Neuronal stem cell (in vitro differentiated cells): ENCODE measurements at regions not wholly inside any gene's neighbourhood (a gene's known extent, or its start where the extent isn't known, plus 50 kb on each side); places are given as distances from the start of the nearest gene placed in this dataset.
"Not testable (repeated sequence)": the region's sequence is repeated elsewhere in the genome, so short reads cannot be mapped to it uniquely, and the experiment has no call there.

ENCODE experiments used
- DNase-seq: peaks from one replicate; pipeline ENCODE4 v3.0.0-alpha.2; 2013; ENCODE audit warnings: low spot score
- H2AFZ ChIP-seq: one replicate; pipeline ENCODE4 v1.6.1; 2013; ENCODE audit warnings: mild to moderate bottlenecking, low read length, inconsistent platforms
- H2AK5ac ChIP-seq: 2 replicates; pipeline ENCODE4 v1.6.1; 2013; ENCODE audit warnings: low read depth, mild to moderate bottlenecking, inconsistent platforms, low read length, moderate library complexity, mixed read lengths
- H2BK120ac ChIP-seq: 2 replicates; pipeline ENCODE4 v1.6.1; 2013; ENCODE audit warnings: low read depth, mild to moderate bottlenecking, inconsistent platforms, low read length, moderate library complexity, mixed read lengths
- H2BK12ac ChIP-seq: one replicate; pipeline ENCODE4 v1.6.1; 2013; ENCODE audit warnings: low read length, inconsistent platforms
- H2BK15ac ChIP-seq: 2 replicates; pipeline ENCODE4 v1.6.1; 2013; ENCODE audit warnings: mild to moderate bottlenecking, low read length, inconsistent platforms, mixed read lengths
- H2BK5ac ChIP-seq: one replicate; pipeline ENCODE4 v1.6.1; 2013; ENCODE audit warnings: inconsistent platforms, mild to moderate bottlenecking, low read length, moderate library complexity
- H3K14ac ChIP-seq: one replicate; pipeline ENCODE4 v1.6.1; 2013; ENCODE audit warnings: low read length, inconsistent platforms
- H3K18ac ChIP-seq: 2 replicates; pipeline ENCODE4 v1.6.1; 2013; ENCODE audit warnings: low read length, inconsistent platforms
- H3K23ac ChIP-seq: 2 replicates; pipeline ENCODE4 v1.6.1; 2013; ENCODE audit warnings: low read depth, mild to moderate bottlenecking, mixed read lengths, low read length, inconsistent platforms; ENCODE audit not compliant: poor library complexity
- H3K27ac ChIP-seq: replicated peaks from 3 replicates; pipeline ENCODE4 v1.5.1; 2013; ENCODE audit warnings: low read length, inconsistent platforms
- H3K27me3 ChIP-seq, 3 experiments: 2 replicates each; pipeline ENCODE4 v1.6.1; 2013; ENCODE audit warnings: low read length in 3 of 3, mild to moderate bottlenecking in 2 of 3, inconsistent platforms in 1 of 3, low read depth in 1 of 3, mixed read lengths in 1 of 3, moderate library complexity in 1 of 3; ENCODE audit not compliant: control insufficient read depth in 3 of 3, insufficient read depth in 3 of 3
- H3K36me3 ChIP-seq, 2 donors: replicated peaks in 1 of 2; 2 replicates each; pipeline ENCODE4 v1.6.1; 2013; ENCODE audit warnings: low read length in 2 of 2; ENCODE audit not compliant: control insufficient read depth in 2 of 2, insufficient read depth in 2 of 2
- H3K4ac ChIP-seq: 2 replicates; pipeline ENCODE4 v1.6.1; 2013; ENCODE audit warnings: inconsistent platforms, mild to moderate bottlenecking, low read length, moderate library complexity
- H3K4me1 ChIP-seq, 2 donors: 1 replicate in 1 of 2; 2 replicates in 1 of 2; pipeline ENCODE4 v1.6.1; 2013; ENCODE audit warnings: low read length in 2 of 2, low read depth in 1 of 2; ENCODE audit not compliant: control insufficient read depth in 2 of 2, insufficient read depth in 1 of 2
- H3K4me2 ChIP-seq: one replicate; pipeline ENCODE4 v1.6.1; 2013; ENCODE audit warnings: mild to moderate bottlenecking, low read length, inconsistent platforms; ENCODE audit not compliant: insufficient read depth, poor library complexity, severe bottlenecking
- H3K4me3 ChIP-seq, 2 donors: 2 replicates each; pipeline ENCODE4 v1.5.1; 2013; ENCODE audit warnings: low read length in 2 of 2, mild to moderate bottlenecking in 2 of 2, inconsistent platforms in 1 of 2, moderate library complexity in 1 of 2
- H3K79me1 ChIP-seq: one replicate; pipeline ENCODE4 v1.6.1; 2013; ENCODE audit warnings: low read depth, mild to moderate bottlenecking, inconsistent platforms, low read length, moderate library complexity
- H3K9ac ChIP-seq: one replicate; pipeline ENCODE4 v1.6.1; 2013; ENCODE audit warnings: mild to moderate bottlenecking, low read depth, low read length, inconsistent platforms; ENCODE audit not compliant: poor library complexity
- H3K9me3 ChIP-seq, 2 donors: replicated peaks in 1 of 2; 2 replicates each; pipeline versions ENCODE3 to v1.6.1; 2013; ENCODE audit warnings: low read length in 2 of 2, mild to moderate bottlenecking in 2 of 2, inconsistent platforms in 1 of 2, low read depth in 1 of 2, mixed read lengths in 1 of 2, moderate library complexity in 1 of 2; ENCODE audit not compliant: control insufficient read depth in 2 of 2, insufficient read depth in 1 of 2
- H4K8ac ChIP-seq: one replicate; pipeline ENCODE4 v1.6.1; 2013; ENCODE audit warnings: low read depth, mild to moderate bottlenecking, inconsistent platforms, low read length, moderate library complexity
- H4K91ac ChIP-seq: one replicate; pipeline ENCODE4 v1.6.1; 2013; ENCODE audit warnings: low read length, low read depth, mild to moderate bottlenecking, inconsistent platforms; ENCODE audit not compliant: poor library complexity
- WGBS, 2 donors: extraction: QIAGEN DNeasy Blood & Tissue Kit; methylation state at CpG; one replicate each; pipeline ENCODE4 v1.1.7; 2013; ENCODE audit warnings: missing lambda C conversion rate in 2 of 2, mixed read lengths in 1 of 2; ENCODE audit not compliant: insufficient read length in 2 of 2, insufficient replicate concordance in 1 of 2; ENCODE audit errors: extremely low coverage in 2 of 2; 5-methylcytosine and 5-hydroxymethylcytosine counted together

GRCh38 chr2:146696787-146697186, 1148.0 kb upstream of the ACVR2A start:
- not testable (repeated sequence) for H3K23ac ChIP-seq, H3K18ac ChIP-seq, H4K8ac ChIP-seq, H2BK12ac ChIP-seq, H2BK15ac ChIP-seq, H3K4me2 ChIP-seq, H2BK120ac ChIP-seq, H3K4ac ChIP-seq, H3K9ac ChIP-seq, H2BK5ac ChIP-seq, H4K91ac ChIP-seq, H2AK5ac ChIP-seq, H3K4me3 ChIP-seq, H3K79me1 ChIP-seq, H3K14ac ChIP-seq, H2AFZ ChIP-seq, H3K27me3 ChIP-seq, DNase-seq, H3K27ac ChIP-seq, H3K36me3 ChIP-seq, H3K4me1 ChIP-seq
- H3K9me3 ChIP-seq, result peaks cover 0 to 16% of the 10 kb centered on the region in 2 donors
- WGBS, 2 donors, result no CpG with 5 or more reads among the region's 3 CpGs

DNA sequence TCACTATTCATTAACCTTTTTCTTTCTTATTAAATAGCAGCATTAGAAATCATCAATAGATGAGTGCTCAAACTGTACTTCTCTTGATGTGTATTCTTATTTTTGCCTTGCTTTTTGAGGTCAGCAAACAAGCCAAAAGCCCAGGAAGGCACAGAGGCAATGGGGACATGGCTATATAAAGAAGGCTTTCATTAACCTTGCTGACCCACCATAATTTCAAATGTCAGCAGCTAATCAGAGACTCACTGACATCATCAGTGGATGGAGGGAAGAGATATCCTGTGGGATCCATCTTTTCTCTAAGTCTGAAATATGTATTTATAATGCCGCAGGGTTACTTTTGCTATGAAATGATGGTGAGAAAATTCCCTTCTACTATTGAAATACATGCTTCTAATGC, 1162.8 kb upstream of the ACVR2A start:
- no peak overlapping the region for H3K9ac ChIP-seq

DNA sequence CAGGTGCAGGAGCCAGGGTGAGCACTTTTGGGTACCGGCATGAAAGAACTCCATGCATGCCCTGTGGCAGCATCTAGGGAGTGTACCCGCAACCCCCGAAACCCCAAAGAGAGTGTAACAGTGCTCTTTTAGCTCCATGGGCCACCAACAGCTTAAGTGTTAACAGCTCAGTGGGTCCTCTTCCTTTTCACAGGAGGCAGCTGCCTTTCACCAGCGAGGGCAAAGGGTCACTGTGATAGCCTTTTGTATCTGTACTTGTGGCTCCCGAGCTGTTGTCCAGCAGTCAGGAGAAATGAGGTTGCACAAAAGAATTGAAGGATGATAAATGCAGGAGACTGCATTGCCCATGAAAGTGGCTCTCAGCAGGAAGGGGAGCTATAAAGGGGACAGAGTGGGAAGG, 1166.3 kb upstream of the ACVR2A start:
- H2BK5ac ChIP-seq, result no peak overlapping the region

More for the DNA sequence above, 1162.8 kb upstream of the ACVR2A start:
- Histone ChIP-seq H2BK5ac (no peak overlapping the region), H2AFZ (no peak overlapping the region), H3K27ac (no peak overlapping the region), H3K36me3 (no peaks in the 10 kb centered on the region), H3K27me3 (no peaks in the 10 kb centered on the region), H3K14ac (no peak overlapping the region), H4K91ac (no peak overlapping the region), H2BK15ac (no peak overlapping the region), H2AK5ac (no peak overlapping the region), H3K9me3 (no peaks in the 10 kb centered on the region), H3K4ac (no peak overlapping the region), H4K8ac (no peak overlapping the region), H3K18ac (no peak overlapping the region), H3K79me1 (no peaks in the 10 kb centered on the region), H3K4me1 (peaks cover 3 to 8% of the 10 kb centered on the region in 2 donors), H3K4me3 (no peak overlapping the region), H3K23ac (no peak overlapping the region), H2BK12ac (no peak overlapping the region), H3K4me2 (no peak overlapping the region), H2BK120ac (no peak overlapping the region)
- WGBS, 2 donors, result no CpG with 5 or more reads among the region's 1 CpG
- DNase-seq, result no peak

GRCh38 chr2:146677280-146677679, 1167.5 kb upstream of the ACVR2A start:
- no peak overlapping the region for H4K8ac ChIP-seq
- H2BK120ac ChIP-seq, result no peak overlapping the region
- H3K4ac ChIP-seq, result no peak overlapping the region
- H3K27me3 ChIP-seq, result no peaks in the 10 kb centered on the region
- H2AK5ac ChIP-seq, result no peak overlapping the region
- H3K18ac ChIP-seq, result no peak overlapping the region
- no peak overlapping the region for H3K14ac ChIP-seq
- no peak overlapping the region for H3K27ac ChIP-seq
- H3K4me3 ChIP-seq, result no peak overlapping the region
- no peak overlapping the region for H2BK12ac ChIP-seq
- no peaks in the 10 kb centered on the region for H3K79me1 ChIP-seq
- H3K4me1 ChIP-seq, result peaks cover 3 to 8% of the 10 kb centered on the region in 2 donors
- no peak overlapping the region for H4K91ac ChIP-seq
- H3K9me3 ChIP-seq, result no peaks in the 10 kb centered on the region
- no peak overlapping the region for H3K9ac ChIP-seq
- H3K23ac ChIP-seq, result no peak overlapping the region
- no peak overlapping the region for H2AFZ ChIP-seq
- no peak overlapping the region for H3K4me2 ChIP-seq
- H2BK15ac ChIP-seq, result no peak overlapping the region
- H3K36me3 ChIP-seq, result no peaks in the 10 kb centered on the region
- H2BK5ac ChIP-seq, result no peak overlapping the region
- no peak for DNase-seq

More for the DNA sequence above, 1166.3 kb upstream of the ACVR2A start:
- H2BK15ac ChIP-seq, result no peak overlapping the region
- H3K36me3 ChIP-seq, result no peaks in the 10 kb centered on the region
- no peak overlapping the region for H3K4ac ChIP-seq
- no peaks in the 10 kb centered on the region for H3K27me3 ChIP-seq
- H3K14ac ChIP-seq, result no peak overlapping the region
- no peak overlapping the region for H2AK5ac ChIP-seq
- no peak overlapping the region for H4K91ac ChIP-seq
- peaks cover 3 to 8% of the 10 kb centered on the region in 2 donors for H3K4me1 ChIP-seq
- no peak overlapping the region for H3K9ac ChIP-seq
- H2BK12ac ChIP-seq, result no peak overlapping the region
- no peaks in the 10 kb centered on the region for H3K9me3 ChIP-seq
- H3K4me3 ChIP-seq, result peak overlapping the region in 1 of 2 donors; percentile 57
- H3K23ac ChIP-seq, result peak overlapping the region; percentile 44
- H4K8ac ChIP-seq, result no peak overlapping the region
- H3K79me1 ChIP-seq, result no peaks in the 10 kb centered on the region
- H3K4me2 ChIP-seq, result no peak overlapping the region
- H2AFZ ChIP-seq, result peak overlapping the region; percentile 18
- no CpG with 5 or more reads among the region's 5 CpGs for WGBS, 2 donors
- H2BK120ac ChIP-seq, result no peak overlapping the region
- peak; percentile 31 for DNase-seq
- H3K27ac ChIP-seq, result peak overlapping the region; percentile 36
- peak overlapping the region; percentile 79 for H3K18ac ChIP-seq
